ENCODE measurements at regions not wholly inside any gene's neighbourhood (a gene's known extent, or its start where the extent isn't known, plus 50 kb on each side); places are given as distances from the start of the nearest gene placed in this dataset.

DNA sequence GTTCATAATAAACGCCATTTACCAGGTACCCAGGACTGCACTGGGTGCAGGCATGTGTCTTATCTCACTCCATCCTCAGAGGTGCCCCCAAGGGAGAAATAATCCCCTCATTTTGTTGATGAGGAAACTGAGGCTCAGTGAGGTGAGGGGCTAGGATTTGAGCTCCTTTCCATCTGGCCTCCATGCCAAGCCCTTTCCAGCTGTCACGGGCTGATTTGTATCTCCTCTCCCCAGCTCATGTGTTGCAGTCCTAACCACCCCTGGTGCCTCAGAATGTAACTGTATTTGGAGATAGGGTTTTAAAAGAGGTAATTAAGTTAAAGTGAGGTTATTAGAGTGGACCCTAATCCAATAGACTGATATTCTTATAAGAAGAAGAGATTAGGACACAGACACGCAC is 137.3 kb downstream of the MYCN start:
- no peak overlapping the region for H3K4me3 ChIP-seq (ENCODE audit: low read depth, low read length)
- no peak for DNase-seq (ENCODE audit: low read depth)
- TF ChIP-seq, protein P1, sequence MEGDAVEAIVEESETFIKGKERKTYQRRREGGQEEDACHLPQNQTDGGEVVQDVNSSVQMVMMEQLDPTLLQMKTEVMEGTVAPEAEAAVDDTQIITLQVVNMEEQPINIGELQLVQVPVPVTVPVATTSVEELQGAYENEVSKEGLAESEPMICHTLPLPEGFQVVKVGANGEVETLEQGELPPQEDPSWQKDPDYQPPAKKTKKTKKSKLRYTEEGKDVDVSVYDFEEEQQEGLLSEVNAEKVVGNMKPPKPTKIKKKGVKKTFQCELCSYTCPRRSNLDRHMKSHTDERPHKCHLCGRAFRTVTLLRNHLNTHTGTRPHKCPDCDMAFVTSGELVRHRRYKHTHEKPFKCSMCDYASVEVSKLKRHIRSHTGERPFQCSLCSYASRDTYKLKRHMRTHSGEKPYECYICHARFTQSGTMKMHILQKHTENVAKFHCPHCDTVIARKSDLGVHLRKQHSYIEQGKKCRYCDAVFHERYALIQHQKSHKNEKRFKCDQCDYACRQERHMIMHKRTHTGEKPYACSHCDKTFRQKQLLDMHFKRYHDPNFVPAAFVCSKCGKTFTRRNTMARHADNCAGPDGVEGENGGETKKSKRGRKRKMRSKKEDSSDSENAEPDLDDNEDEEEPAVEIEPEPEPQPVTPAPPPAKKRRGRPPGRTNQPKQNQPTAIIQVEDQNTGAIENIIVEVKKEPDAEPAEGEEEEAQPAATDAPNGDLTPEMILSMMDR (conservative IDR thresholded peaks at IDR 0.05; ENCODE audit: low read depth, low read length) = no peak

GRCh38 chr2:16076911-16077310 is 136.6 kb downstream of the MYCN start:
- no peak overlapping the region for H3K4me3 ChIP-seq (ENCODE audit: low read depth, low read length)
- TF ChIP-seq, protein P1 (conservative IDR thresholded peaks at IDR 0.05; ENCODE audit: low read depth, low read length) = no peak
- no peak for DNase-seq (ENCODE audit: low read depth)

DNA sequence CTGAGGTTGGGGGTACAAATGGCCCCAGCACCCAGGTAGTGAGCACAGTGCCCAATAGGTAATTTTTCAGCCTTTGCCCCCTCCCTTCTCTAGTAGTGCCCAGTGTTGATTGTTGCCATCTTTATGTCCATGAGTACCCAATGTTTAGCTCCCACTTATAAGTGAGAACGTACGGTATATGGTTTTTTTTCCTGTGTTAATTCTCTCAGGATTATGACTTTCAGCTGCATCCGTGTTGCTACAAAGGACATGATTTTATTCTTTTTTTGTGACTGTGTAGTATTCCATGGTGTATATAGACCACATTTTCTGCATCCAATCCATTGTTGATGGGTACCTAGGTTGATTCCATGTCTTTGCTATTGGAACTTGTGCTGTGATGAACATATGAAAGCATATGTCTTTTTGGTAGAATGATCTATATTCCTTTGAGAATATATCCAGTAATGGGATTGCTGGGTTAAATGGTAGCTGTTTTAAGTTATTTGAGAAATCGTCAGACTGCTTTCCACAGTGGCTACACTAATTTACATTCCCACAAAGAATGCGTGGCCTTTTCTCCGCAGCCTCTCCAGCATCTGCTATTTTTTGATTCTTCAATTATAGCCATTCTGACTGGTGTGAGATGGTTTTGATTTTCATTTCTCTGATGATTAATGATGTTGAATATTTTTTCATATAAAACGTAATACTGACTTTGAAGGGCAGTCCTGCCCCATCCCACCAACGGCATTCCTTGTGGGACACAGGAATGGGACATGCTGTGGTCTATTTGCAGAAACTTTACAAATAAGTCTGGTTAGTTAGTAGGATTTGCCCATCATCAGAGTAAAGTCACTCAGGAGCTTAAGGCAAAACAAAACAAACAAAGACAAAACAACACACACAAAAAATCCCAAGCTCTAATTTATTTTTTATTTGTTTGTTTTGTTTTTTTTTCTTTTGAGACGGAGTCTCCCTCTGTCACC is 135.0 kb downstream of the MYCN start:
- DNase-seq (ENCODE audit: low read depth) = no peak
- H3K4me3 ChIP-seq (ENCODE audit: low read depth, low read length) = no peak overlapping the region
- TF ChIP-seq, protein P1 (conservative IDR thresholded peaks at IDR 0.05; ENCODE audit: low read depth, low read length) = no peak

GRCh38 chr2:16073921-16074425 is 133.6 kb downstream of the MYCN start:
- DNase-seq (ENCODE audit: low read depth) = no peak
- H3K4me3 ChIP-seq (ENCODE audit: low read depth, low read length) = no peak overlapping the region
- TF ChIP-seq, protein P1 (conservative IDR thresholded peaks at IDR 0.05; ENCODE audit: low read depth, low read length) = no peak

DNA sequence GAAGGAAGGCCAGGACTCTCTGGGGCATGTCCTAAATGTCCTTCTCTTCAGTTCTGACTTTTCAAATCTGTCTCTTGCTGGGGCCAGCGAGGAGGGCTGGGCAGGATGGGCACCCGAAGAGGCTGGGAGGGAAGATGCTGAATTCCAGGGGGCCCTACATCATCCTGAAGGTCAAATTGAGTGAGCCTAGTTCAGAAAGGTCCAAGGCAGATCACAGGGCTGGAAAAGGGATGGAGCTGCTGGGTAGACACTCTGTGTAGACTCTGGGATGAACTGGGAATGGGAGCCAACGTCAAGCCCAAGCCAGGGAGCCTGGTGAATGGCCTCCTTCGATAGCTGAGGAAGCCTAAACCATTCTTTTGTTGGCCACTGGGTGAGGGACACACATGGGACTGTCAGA is 133.1 kb downstream of the MYCN start:
- H3K4me3 ChIP-seq (ENCODE audit: low read depth, low read length) = no peak overlapping the region
- no peak for DNase-seq (ENCODE audit: low read depth)
- TF ChIP-seq, protein P1 (conservative IDR thresholded peaks at IDR 0.05; ENCODE audit: low read depth, low read length) = no peak

- H3K4me3 ChIP-seq (ENCODE audit: low read depth, low read length) = no peak overlapping the region
- TF ChIP-seq, protein P1 (conservative IDR thresholded peaks at IDR 0.05; ENCODE audit: low read depth, low read length) = no peak
- DNase-seq (ENCODE audit: low read depth) = no peak
Measured at GRCh38 chr2:16072638-16073290, 132.4 kb downstream of the MYCN start.

Data from choroid plexus epithelial cell (primary cell).